PC-3 (cell line): ENCODE measurements at regions not wholly inside any gene's neighbourhood (a gene's known extent, or its start where the extent isn't known, plus 50 kb on each side); places are given as distances from the start of the nearest gene placed in this dataset.
"Not testable (repeated sequence)": the region's sequence is repeated elsewhere in the genome, so short reads cannot be mapped to it uniquely, and the experiment has no call there.

ENCODE experiments used
- CTCF ChIP-seq: fragments of 300-600 bp; sonication (generic); conservative IDR thresholded peaks from 2 replicates; pipeline ENCODE4 v1.5.1; 2017; ENCODE audit warnings: antibody characterized with exemption, low read depth, mild to moderate bottlenecking, low read length
- EZH2 ChIP-seq: fragments of 300-600 bp; sonication (generic); IDR thresholded peaks from one replicate; pipeline ENCODE4 v1.6.1; 2017; ENCODE audit warnings: antibody characterized with exemption, mild to moderate bottlenecking, low read length; ENCODE audit not compliant: unreplicated experiment

- TF ChIP-seq CTCF, EZH2: not testable (repeated sequence)
Observed at GRCh38 chr16:21348815-21349214, 70.7 kb upstream of the CRYM start.
